Transverse colon (tissue), 4 donors: ENCODE measurements at regions not wholly inside any gene's neighbourhood (a gene's known extent, or its start where the extent isn't known, plus 50 kb on each side); places are given as distances from the start of the nearest gene placed in this dataset.

ENCODE experiments used
- POLR2AphosphoS5 ChIP-seq, 3 donors: sonication (generic); formaldehyde crosslinking; IDR thresholded peaks; one replicate each; pipeline ENCODE4 v1.6.1; 2016; ENCODE audit warnings: antibody characterized with exemption in 3 of 3
- TF ChIP-seq, protein P1 (sequence below), 5 experiments: fragments of 200-600 bp in 3 of 5; fragments of 450-650 bp in 2 of 5; sonication (generic) in 3 of 5; IDR thresholded peaks; 1 replicate in 2 of 5; 2 replicates in 3 of 5; pipeline ENCODE4 v1.5.1; 2016 to 2017; ENCODE audit warnings: antibody characterized with exemption in 5 of 5, inconsistent platforms in 3 of 5, mild to moderate bottlenecking in 2 of 5, moderate library complexity in 1 of 5

DNA sequence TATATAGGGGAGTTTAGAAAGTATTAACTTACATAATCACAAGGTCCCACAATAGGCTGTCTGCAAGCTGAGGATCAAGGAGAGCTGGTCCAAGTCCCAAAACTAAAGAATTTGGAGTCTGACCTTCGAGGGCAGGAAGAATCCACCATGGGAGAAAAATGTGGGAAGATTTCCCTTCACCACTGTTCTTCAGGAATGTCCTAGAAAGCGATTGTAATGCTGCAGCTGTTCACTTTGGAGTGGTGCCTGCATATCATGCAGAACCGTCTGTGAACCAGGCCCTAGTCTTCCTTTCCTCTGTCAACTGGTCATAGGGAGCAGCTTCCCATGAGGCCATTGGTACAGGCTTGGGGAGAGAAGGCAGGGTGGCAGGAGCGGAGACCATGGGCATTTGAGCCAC lies 497.9 kb upstream of the ARPP21 start:
- TF ChIP-seq, protein P1, sequence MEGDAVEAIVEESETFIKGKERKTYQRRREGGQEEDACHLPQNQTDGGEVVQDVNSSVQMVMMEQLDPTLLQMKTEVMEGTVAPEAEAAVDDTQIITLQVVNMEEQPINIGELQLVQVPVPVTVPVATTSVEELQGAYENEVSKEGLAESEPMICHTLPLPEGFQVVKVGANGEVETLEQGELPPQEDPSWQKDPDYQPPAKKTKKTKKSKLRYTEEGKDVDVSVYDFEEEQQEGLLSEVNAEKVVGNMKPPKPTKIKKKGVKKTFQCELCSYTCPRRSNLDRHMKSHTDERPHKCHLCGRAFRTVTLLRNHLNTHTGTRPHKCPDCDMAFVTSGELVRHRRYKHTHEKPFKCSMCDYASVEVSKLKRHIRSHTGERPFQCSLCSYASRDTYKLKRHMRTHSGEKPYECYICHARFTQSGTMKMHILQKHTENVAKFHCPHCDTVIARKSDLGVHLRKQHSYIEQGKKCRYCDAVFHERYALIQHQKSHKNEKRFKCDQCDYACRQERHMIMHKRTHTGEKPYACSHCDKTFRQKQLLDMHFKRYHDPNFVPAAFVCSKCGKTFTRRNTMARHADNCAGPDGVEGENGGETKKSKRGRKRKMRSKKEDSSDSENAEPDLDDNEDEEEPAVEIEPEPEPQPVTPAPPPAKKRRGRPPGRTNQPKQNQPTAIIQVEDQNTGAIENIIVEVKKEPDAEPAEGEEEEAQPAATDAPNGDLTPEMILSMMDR (IDR thresholded peaks at IDR 0.05): no peak
- TF ChIP-seq POLR2AphosphoS5 (IDR thresholded peaks at IDR 0.05): no peak
